ENCODE measurements at regions not wholly inside any gene's neighbourhood (a gene's known extent, or its start where the extent isn't known, plus 50 kb on each side); places are given as distances from the start of the nearest gene placed in this dataset.
"Not testable (repeated sequence)": the region's sequence is repeated elsewhere in the genome, so short reads cannot be mapped to it uniquely, and the experiment has no call there.

DNA sequence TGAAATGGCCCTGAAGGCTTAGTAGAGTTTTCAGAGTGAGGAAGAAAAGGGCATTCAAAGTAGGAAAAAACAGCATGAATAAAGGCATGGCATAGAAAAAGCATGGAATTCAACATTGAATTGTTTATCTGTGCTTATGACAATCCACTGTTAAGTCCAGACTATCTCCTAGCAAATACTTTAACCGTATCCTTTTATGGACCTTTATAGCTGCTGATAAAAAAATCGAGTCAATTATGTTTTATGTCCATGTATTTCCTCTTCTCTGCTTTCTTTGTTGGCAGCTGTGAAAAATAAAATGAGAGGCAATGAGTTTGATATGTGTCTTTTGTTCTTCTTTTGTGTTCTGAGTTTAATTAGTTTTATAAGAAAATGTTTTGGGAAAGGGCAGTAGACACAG is 70.4 kb downstream of the TDRD15 start:
- no peak for DNase-seq

GRCh38 chr2:21194858-21195271 is 71.1 kb downstream of the TDRD15 start:
- no peak for DNase-seq

- DNase-seq = no peak
Measured at GRCh38 chr2:21195326-21195725, 71.6 kb downstream of the TDRD15 start.

GRCh38 chr2:21198637-21199036 is 74.9 kb downstream of the TDRD15 start:
- no peak for DNase-seq

DNA sequence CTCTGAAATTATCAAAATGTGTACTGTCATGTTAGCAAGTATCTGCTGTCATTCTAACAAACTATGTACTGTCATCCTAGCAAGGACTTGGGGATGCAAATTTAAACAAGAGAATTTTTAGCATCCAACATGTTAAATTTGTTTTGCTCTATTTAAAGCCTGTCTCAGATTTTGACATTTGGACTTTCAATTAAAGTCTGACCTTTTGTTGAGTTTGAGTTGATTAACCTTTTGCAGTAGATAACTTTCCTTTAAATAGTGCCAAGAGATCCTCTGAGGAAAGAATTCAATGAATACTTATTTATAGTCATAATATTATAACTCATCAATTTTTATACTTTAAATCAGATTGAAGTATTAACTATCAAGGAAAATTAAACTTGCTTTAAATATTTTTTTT is 80.2 kb downstream of the TDRD15 start:
- no peak for DNase-seq

GRCh38 chr2:21214085-21214484 is 90.3 kb downstream of the TDRD15 start:
- DNase-seq = not testable (repeated sequence)

DNA sequence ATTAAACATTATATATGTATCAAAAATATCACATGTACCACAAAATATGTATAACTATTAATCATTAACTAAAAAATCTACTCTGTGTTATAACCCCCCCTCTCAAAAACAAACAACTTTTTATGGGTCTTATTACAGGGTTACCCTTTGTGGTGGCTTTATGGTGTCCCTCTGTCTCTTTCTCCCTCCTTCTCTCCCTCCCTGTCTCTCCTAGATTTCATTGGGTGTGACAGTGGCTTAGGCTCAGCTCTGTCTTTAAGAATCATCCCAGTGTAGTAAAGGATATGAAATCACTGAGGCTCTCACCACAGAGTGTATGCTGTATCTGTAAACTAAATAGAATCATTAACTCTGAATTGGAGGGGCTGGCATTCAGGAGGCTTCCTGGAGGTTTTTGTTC is 93.7 kb downstream of the TDRD15 start:
- DNase-seq = no peak

DNA sequence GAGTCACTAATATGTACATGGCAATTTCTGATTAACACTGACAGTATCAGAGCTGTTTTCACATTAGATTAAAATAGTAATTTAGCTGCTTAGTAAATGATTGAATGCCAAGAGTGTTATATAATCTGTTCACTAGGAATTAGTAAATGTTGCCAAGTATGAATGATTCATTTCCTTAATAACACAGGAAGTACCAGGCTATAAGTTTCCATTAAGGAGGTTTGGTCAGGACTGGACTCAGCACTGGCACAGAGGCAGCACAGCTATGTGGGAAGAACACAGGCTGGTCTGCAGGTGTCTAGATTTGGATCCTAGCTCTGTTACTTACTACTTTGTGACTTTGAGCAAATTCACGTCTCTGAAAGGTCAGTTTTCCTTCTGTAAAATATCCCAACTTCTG is 97.2 kb downstream of the TDRD15 start:
- no peak for DNase-seq

DNA sequence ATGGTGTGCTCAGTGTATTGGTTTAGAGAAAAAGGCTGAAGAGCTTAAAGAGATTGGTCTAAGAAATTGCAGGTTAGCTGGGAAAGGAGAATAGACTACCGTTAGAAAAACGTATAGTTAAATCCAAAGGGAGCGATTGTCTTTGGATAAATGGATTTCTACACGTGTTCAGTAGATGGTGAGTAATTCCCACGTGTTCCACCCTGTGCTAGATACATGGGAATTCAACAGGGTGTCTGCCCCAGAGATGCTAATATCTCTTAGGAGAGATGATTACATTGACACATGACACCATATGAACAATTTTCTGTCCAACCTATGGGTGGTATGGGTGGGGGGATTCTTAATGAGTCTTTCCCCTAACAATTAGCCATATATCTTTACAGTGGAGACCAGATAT is 99.8 kb downstream of the TDRD15 start:
- no peak for DNase-seq

GRCh38 chr2:21228041-21228895 is 104.5 kb downstream of the TDRD15 start:
- DNase-seq = no peak

- no peak for DNase-seq
Measured at GRCh38 chr2:21229302-21229701, 105.5 kb downstream of the TDRD15 start.

DNA sequence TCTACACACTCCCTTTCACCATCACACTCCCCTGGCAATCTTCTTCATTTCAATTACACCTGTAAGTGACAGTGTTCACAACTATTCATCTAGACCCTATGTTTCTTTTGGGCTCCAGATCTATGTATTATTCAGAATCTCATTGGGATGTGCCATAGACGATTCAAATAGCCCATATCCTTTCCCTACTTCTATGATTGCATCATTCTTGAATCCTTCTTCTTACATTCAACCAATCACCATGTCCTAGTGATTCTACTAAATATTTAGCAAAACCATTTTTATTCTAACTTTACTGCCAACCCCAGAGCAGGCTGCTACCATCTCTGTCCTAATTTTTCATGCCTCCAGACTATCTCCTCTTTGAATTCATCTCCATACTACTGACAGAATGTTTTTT is 106.4 kb downstream of the TDRD15 start:
- no peak for DNase-seq

DNA sequence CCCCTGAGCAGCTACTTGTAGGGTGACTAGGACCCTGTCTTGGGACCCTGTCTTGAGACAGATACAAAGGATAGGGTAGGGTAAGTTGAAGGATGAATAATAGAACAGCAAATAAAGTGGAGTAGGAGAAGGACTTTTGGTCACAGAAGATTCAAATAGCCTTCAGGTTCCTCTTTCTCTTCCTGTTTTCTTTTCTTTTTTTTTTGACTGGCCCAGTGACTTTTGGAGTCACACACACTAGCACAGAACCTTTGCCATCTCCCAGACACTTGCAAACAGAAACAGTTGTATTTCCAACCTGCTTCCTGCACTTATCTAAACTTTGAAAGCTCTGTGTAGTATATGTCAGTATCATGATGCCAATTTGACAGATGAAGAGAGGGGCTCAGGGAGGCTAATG is 108.2 kb downstream of the TDRD15 start:
- no peak for DNase-seq

GRCh38 chr2:21233194-21233593 is 109.4 kb downstream of the TDRD15 start:
- DNase-seq = no peak

DNA sequence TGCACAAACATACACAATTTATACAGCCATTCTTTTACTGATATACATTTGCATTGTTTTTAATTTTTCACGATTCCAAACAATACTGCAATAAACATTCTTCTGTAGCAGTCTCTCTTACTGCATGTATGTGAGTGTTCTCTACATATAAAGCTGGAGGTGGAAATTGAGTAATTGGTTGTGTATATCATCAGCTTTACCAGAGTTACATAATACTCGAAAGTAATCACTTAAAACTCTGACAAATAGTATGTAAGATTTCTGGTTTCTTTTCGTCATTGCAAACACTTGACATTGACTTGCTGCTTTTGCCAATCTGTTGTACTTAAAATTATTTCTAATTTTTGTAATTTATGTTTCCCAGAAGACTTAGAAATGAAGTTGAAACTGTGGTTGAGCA is 110.2 kb downstream of the TDRD15 start:
- no peak for DNase-seq

- no peak for DNase-seq
Measured at GRCh38 chr2:21234464-21235120, 110.8 kb downstream of the TDRD15 start.

GRCh38 chr2:21239749-21240148 is 116.0 kb downstream of the TDRD15 start:
- DNase-seq = not testable (repeated sequence)

DNA sequence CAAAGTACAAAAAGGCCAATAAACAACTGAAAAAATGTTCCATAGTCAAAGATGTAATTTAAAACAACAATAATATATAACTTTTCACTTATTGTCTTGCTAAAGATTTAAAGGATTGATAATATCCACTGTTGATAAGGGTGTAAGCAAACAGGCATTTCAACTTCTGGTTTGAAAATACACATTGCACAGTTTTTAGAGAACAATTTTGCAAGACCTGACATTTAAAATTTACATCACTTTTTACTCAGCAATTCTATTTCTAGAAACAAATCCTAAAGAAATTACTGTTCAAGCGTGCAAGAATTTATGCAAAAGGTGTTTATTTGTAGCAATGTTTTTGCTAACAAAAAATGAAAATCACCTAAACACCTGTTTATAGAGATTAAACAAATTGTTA is 120.4 kb downstream of the TDRD15 start:
- no peak for DNase-seq

DNA sequence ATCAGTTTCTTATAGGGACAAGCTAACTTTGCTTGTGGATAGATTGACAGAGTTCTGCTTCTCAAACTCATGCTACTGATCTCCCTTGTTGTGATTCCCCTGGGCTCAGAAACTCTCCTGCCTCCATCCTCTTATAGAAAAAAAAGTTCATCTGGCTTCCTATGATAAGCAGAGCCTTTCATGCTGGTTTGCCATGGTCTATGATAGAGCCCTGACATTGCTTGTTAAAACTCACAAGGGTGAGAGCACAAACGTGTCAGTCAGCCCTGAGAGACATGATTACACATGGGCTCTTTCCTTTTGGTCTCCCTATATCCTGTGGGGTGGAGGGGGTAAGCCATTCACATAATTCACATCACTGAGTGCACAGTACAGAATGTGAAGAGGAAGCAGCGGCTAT is 121.8 kb downstream of the TDRD15 start:
- no peak for DNase-seq

GRCh38 chr2:21249367-21249766 is 125.6 kb downstream of the TDRD15 start:
- no peak for DNase-seq

GRCh38 chr2:21250673-21251072 is 126.9 kb downstream of the TDRD15 start:
- DNase-seq = no peak

DNA sequence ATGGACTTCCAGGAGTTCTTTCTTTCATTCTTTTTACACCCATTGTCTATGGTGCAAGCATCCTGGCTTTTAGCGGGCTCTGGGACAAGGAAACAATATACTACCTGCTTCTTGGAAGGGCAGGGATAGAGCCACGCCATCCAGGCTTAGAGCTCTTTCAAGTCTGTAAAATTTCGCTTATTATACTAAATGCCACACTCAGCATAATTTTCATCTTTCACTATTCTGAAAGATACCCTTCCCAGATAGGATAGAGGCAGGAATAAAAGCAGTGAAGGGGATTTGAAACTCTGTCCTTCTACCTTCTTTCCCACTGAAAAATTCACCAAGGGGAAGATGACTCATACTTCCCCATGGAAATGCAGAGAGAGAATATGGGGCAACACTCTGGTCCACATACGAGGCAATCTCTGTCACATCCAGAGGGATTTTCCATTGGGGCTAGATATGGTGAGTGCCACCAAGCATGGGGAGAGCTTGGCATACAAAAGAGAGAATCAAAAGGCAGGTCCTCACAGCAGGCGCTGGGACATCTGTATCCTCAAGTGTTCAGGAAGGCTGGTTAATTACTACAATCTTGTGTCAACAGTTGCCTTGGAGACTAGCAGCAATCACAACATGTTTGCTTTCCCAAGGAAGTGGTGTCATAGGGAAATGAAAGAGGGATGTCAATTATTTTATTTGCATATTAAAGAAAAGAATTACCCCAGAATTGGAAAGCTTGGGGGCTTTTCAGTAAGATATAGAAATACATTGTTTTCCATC is 127.6 kb downstream of the TDRD15 start:
- no peak for DNase-seq

DNA sequence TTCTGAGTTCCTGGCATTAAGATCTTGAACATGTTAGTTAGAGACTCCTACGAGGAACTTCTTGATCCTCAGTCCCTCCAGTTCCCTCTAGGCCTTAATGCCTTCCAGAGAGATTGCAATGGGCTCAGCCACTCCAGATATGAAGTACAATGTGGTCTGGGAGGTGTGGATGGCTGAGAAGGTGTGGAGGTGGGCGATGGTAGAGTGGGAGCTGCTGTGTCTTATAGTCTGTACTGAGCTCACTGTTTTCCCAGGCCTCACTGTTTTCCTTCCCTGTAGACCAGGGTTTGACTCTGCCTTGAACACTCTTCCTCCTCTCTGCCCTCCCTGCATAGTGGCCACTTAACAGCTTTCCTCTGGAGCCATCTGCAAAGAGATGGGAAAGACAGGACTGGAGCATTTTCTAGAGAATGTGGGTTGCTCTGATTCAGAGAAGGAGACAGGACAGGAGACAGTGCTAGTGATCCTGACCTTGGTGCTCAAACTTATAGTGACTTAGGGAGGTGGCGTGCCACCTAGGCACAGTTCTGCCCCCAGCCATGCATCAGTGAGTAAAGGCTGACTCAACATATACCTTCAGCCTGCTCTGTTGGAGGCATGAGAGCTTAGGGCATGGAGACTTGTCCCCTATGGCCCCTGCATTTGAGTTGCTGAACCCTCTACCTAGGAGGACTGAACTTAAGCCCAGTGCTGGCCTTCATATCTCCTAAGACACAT is 129.7 kb downstream of the TDRD15 start:
- no peak for DNase-seq

Measured in activated T-cell treated with anti-CD3 and anti-CD28 coated beads, Interleukin-2, amount 50 U/mL, for 1 hour (primary cell).